Right lobe of liver (tissue), 4 donors: ENCODE measurements at regions not wholly inside any gene's neighbourhood (a gene's known extent, or its start where the extent isn't known, plus 50 kb on each side); places are given as distances from the start of the nearest gene placed in this dataset.

Experiments
- CTCF ChIP-seq, 4 donors: fragments of 200-600 bp in 3 of 4; fragments of 450-650 bp in 1 of 4; IDR thresholded peaks; one replicate each; pipeline versions ENCODE4 v1.5.1 to v1.8.0; 2016 to 2022; ENCODE audit warnings: antibody characterized with exemption in 4 of 4, mild to moderate bottlenecking in 2 of 4
- POLR2A ChIP-seq: fragments of 450-650 bp; IDR thresholded peaks from one replicate; pipeline ENCODE4 v1.6.1; 2017; ENCODE audit warnings: antibody characterized with exemption, mild to moderate bottlenecking
- donor health status: DM: no; HTN: no; CAD: no.
- donor health status: DM: no; HTN: no; CAD: no.
- donor health status: DM: no; HTN: yes; CAD: no.

- peak in 3 of 4 donors; percentile 16 to 18 (median 17) for TF ChIP-seq CTCF (IDR thresholded peaks at IDR 0.05)
- no peak for TF ChIP-seq POLR2A
These were observed 950.1 kb downstream of the GRM8 start for GRCh38 chr7:126302639-126303038.
